Right lobe of liver (tissue), 4 donors: ENCODE measurements at regions not wholly inside any gene's neighbourhood (a gene's known extent, or its start where the extent isn't known, plus 50 kb on each side); places are given as distances from the start of the nearest gene placed in this dataset.

Experiments used
- CTCF ChIP-seq, 4 donors: fragments of 200-600 bp in 3 of 4; fragments of 450-650 bp in 1 of 4; IDR thresholded peaks; one replicate each; pipeline versions ENCODE4 v1.5.1 to v1.8.0; 2016 to 2022; ENCODE audit warnings: antibody characterized with exemption in 4 of 4, mild to moderate bottlenecking in 2 of 4
- POLR2A ChIP-seq: fragments of 450-650 bp; IDR thresholded peaks from one replicate; pipeline ENCODE4 v1.6.1; 2017; ENCODE audit warnings: antibody characterized with exemption, mild to moderate bottlenecking
- donor health status: DM: no; HTN: no; CAD: no.
- donor health status: DM: no; HTN: no; CAD: no.
- donor health status: DM: no; HTN: yes; CAD: no.

- TF ChIP-seq POLR2A = no peak
- TF ChIP-seq CTCF (IDR thresholded peaks at IDR 0.05) = no peak
Measured at GRCh38 chr6:133165235-133165634, 75.9 kb upstream of the EYA4 start.
